Osteoblast (primary cell): ENCODE measurements at regions not wholly inside any gene's neighbourhood (a gene's known extent, or its start where the extent isn't known, plus 50 kb on each side); places are given as distances from the start of the nearest gene placed in this dataset.

ENCODE experiments used
- DNase-seq: peaks from one replicate; pipeline ENCODE4 v3.0.0; 2011; ENCODE audit warnings: low spot score, mixed read lengths; ENCODE audit not compliant: insufficient read length; ENCODE audit errors: missing footprints
- H2AFZ ChIP-seq: 2 replicates; pipeline ENCODE4 v1.6.0; 2011; ENCODE audit warnings: mild to moderate bottlenecking, low read length
- H3K27ac ChIP-seq: 2 replicates; pipeline ENCODE4 v1.5.1; 2011; ENCODE audit warnings: mild to moderate bottlenecking, low read depth, low read length, moderate library complexity
- H3K27me3 ChIP-seq: 2 replicates; pipeline ENCODE4 v1.6.0; 2012; ENCODE audit warnings: mild to moderate bottlenecking, control low read depth, inconsistent platforms, low read length, moderate library complexity; ENCODE audit not compliant: insufficient read depth
- H3K36me3 ChIP-seq: 2 replicates; pipeline ENCODE4 v1.5.1; 2011; ENCODE audit warnings: mild to moderate bottlenecking, low read length, control low read depth, moderate library complexity; ENCODE audit not compliant: insufficient read depth
- H3K4me1 ChIP-seq: 2 replicates; pipeline ENCODE4 v1.5.1; 2011; ENCODE audit warnings: mild to moderate bottlenecking, low read length, control low read depth, moderate library complexity; ENCODE audit not compliant: insufficient read depth
- H3K4me2 ChIP-seq: 2 replicates; pipeline ENCODE4 v1.6.0; 2011; ENCODE audit warnings: mild to moderate bottlenecking, low read length; ENCODE audit not compliant: insufficient read depth
- H3K4me3 ChIP-seq: fragments of 200-600 bp; sonication (generic); 3 replicates; pipeline ENCODE4 v1.5.1; 2012; ENCODE audit warnings: mild to moderate bottlenecking, low read length, inconsistent platforms; ENCODE audit not compliant: insufficient read depth
- H3K79me2 ChIP-seq: 2 replicates; pipeline ENCODE4 v1.6.0; 2012; ENCODE audit warnings: mild to moderate bottlenecking, low read length, control low read depth, inconsistent platforms; ENCODE audit not compliant: insufficient read depth
- H3K9me3 ChIP-seq: 2 replicates; pipeline ENCODE4 v1.5.1; 2011; ENCODE audit warnings: low read depth, low read length, control low read depth
- H4K20me1 ChIP-seq: 2 replicates; pipeline ENCODE4 v1.6.0; 2012; ENCODE audit warnings: mild to moderate bottlenecking, low read length, control low read depth; ENCODE audit not compliant: insufficient read depth
- CTCF ChIP-seq: IDR thresholded peaks from 2 replicates; pipeline ENCODE4 v1.5.1; 2011; ENCODE audit warnings: mild to moderate bottlenecking, low read depth, low read length, moderate library complexity; ENCODE audit errors: extremely low read depth

GRCh38 chr5:115363879-115364278 lies 67.4 kb upstream of the CCDC112 start:
- H3K36me3 ChIP-seq = no peaks in the 10 kb centered on the region
- H3K27ac ChIP-seq = no peak overlapping the region
- H3K27me3 ChIP-seq = no peaks in the 10 kb centered on the region
- DNase-seq = no peak
- no peaks in the 10 kb centered on the region for H3K9me3 ChIP-seq
- H3K4me3 ChIP-seq = no peak overlapping the region
- H2AFZ ChIP-seq = no peak overlapping the region
- no peaks in the 10 kb centered on the region for H3K79me2 ChIP-seq
- no peak for TF ChIP-seq CTCF
- no peaks in the 10 kb centered on the region for H4K20me1 ChIP-seq
- H3K4me1 ChIP-seq = peaks cover 14% of the 10 kb centered on the region
- H3K4me2 ChIP-seq = no peak overlapping the region

- Histone ChIP-seq H3K4me3 (no peak overlapping the region), H3K27ac (no peak overlapping the region), H3K4me1 (peaks cover 3% of the 10 kb centered on the region), H3K79me2 (no peaks in the 10 kb centered on the region), H3K4me2 (no peak overlapping the region), H2AFZ (no peak overlapping the region), H3K36me3 (no peaks in the 10 kb centered on the region), H3K9me3 (no peaks in the 10 kb centered on the region), H3K27me3 (no peaks in the 10 kb centered on the region), H4K20me1 (no peaks in the 10 kb centered on the region)
- no peak for DNase-seq
- no peak for TF ChIP-seq CTCF
Measured at GRCh38 chr5:115360046-115360685, 63.7 kb upstream of the CCDC112 start.

GRCh38 chr5:115355767-115356381 lies 59.4 kb upstream of the CCDC112 start:
- H3K4me3 ChIP-seq = no peak overlapping the region
- H3K4me2 ChIP-seq = no peak overlapping the region
- no peaks in the 10 kb centered on the region for H3K9me3 ChIP-seq
- no peaks in the 10 kb centered on the region for H3K36me3 ChIP-seq
- no peak overlapping the region for H3K27ac ChIP-seq
- no peaks in the 10 kb centered on the region for H3K27me3 ChIP-seq
- peaks cover 12% of the 10 kb centered on the region for H3K4me1 ChIP-seq
- TF ChIP-seq CTCF = no peak
- no peak overlapping the region for H2AFZ ChIP-seq
- DNase-seq = no peak
- no peaks in the 10 kb centered on the region for H3K79me2 ChIP-seq
- no peaks in the 10 kb centered on the region for H4K20me1 ChIP-seq

- Histone ChIP-seq H3K4me1 (peaks cover 11% of the 10 kb centered on the region), H3K36me3 (no peaks in the 10 kb centered on the region), H3K4me2 (no peak overlapping the region), H3K27me3 (no peaks in the 10 kb centered on the region), H2AFZ (no peak overlapping the region), H3K79me2 (no peaks in the 10 kb centered on the region), H3K9me3 (no peaks in the 10 kb centered on the region), H3K4me3 (no peak overlapping the region), H4K20me1 (no peaks in the 10 kb centered on the region), H3K27ac (no peak overlapping the region)
- no peak for DNase-seq
- TF ChIP-seq CTCF = no peak
Measured at GRCh38 chr5:115355095-115355494, 58.6 kb upstream of the CCDC112 start.
